ENCODE measurements at regions not wholly inside any gene's neighbourhood (a gene's known extent, or its start where the extent isn't known, plus 50 kb on each side); places are given as distances from the start of the nearest gene placed in this dataset.

DNA sequence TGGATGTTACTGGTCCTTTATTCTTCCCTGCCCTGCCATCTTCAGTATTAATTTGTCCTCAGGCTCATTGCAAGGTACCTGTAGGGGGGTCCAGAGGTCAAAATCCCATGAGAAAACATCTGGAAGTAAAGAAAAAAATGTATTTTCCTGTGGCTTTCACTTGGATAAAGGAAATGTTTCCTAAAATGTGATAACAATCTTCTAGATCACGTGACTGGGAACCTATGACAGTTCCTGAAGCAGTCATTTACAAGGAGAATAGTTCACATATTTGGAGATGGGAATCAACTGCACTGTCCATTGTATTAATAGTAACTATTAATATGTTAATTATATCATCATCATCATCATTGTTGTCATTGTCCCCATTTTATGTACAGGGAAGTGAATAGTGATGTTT is 915.1 kb upstream of the EEF2KMT start:
- DNase-seq (ENCODE audit: low read depth, low spot score): no peak

DNA sequence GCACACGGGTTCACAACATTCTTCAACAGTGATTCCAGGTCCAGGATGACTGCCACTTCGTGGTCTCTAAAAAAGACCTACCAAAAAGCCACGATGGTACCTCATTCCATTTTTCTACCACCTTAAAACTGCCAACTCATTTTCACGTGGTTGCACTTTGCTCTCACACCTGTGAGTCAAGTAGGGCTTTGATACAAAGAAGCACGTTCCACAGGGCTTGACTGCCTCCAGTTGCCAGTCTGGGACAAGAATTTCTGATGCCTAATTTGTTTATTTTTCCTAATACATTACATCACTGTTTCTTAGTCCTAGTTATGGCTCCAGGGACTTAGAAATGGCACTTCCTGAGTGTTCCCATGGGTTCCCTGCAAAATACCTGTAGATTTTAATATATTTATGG is 911.6 kb upstream of the EEF2KMT start:
- no peak for DNase-seq (ENCODE audit: low read depth, low spot score)

GRCh38 chr16:6008670-6009069 is 911.1 kb upstream of the EEF2KMT start:
- DNase-seq (ENCODE audit: low read depth, low spot score): no peak

DNA sequence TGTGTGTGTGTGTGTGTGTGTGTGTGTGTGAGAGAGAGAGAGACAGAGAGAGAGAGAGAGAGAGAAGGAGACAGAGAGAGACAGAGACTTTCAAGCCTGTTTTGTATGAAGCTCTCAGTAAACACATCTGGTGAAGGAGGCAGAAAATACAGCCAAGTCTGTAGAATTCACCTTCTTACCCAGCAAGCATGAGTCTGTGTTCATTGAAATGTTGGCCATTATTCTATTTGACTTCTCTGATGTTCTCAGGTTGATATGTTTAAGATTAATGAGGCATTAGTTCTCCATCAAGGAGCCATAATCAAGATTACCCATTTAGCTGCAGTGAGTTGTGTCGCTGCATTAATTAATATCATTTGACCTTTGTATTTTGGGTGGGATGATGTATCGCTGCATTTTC is 895.8 kb upstream of the EEF2KMT start:
- DNase-seq (ENCODE audit: low read depth, low spot score): no peak

- no peak for DNase-seq (ENCODE audit: low read depth, low spot score)
These were observed 885.4 kb upstream of the EEF2KMT start for GRCh38 chr16:5982979-5983378.

GRCh38 chr16:5979905-5980550 is 882.4 kb upstream of the EEF2KMT start:
- DNase-seq (ENCODE audit: low read depth, low spot score): no peak

DNA sequence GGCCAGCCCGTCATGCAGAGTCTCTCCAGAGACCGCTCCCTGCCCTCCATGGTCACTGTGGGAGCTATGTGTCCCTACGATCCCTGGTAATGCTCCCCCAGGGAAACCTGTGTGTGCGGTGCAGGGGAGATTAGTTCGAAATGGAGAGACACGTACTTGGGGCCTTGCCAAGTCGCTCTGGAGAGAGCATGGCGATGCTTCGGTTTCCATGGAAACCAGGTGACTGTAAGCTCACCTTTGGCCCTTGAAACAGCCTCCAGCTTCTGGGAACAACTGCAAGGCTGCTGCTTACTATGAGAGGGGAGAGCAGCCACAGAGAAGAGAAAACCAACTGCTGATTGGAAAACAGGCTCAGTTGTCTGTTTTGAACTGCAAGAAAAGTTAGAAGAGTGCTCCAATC is 879.7 kb upstream of the EEF2KMT start:
- DNase-seq (ENCODE audit: low read depth, low spot score): no peak

GRCh38 chr16:5972747-5973146 is 875.2 kb upstream of the EEF2KMT start:
- DNase-seq (ENCODE audit: low read depth, low spot score): no peak

DNA sequence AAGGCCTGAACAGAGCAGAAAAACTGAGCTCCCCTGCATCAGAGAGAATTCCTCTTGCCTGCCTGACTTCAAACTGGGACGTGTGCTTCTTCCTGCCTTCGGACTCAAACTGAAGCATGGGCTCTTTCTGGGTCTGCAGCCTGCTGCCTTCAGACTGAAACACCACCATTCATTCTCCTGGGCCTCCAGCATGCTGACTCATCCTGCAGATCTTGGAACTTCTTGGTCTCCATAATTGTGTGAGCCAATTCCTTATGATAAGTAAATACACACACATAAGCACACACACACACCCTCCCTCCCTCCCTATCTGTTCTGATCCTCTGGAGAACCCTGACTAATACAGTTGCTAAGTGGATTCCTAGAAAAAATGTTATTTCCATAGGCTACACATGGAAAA is 874.3 kb upstream of the EEF2KMT start:
- DNase-seq (ENCODE audit: low read depth, low spot score): no peak

- DNase-seq (ENCODE audit: low read depth, low spot score): no peak
These were observed 873.5 kb upstream of the EEF2KMT start for GRCh38 chr16:5971106-5971505.

GRCh38 chr16:5966004-5966403 is 868.4 kb upstream of the EEF2KMT start:
- DNase-seq (ENCODE audit: low read depth, low spot score): no peak

DNA sequence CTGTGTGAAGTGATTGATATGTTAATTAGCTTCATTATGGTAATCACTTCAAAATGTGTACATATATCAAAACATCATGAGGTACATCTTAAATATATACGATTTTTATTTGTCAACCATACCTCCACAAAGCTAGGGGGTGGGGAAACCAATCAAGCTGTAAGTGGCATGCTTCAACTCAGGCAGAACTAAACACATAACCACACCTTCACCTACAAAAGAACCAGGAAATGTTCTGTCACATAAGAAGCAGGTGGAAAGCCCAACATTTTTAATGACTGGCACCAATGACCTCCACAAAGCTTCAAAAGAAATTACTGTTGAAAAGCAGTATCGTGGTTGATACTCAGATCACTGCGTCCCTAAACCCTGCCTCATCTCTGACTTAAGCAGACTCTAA is 867.7 kb upstream of the EEF2KMT start:
- DNase-seq (ENCODE audit: low read depth, low spot score): no peak

DNA sequence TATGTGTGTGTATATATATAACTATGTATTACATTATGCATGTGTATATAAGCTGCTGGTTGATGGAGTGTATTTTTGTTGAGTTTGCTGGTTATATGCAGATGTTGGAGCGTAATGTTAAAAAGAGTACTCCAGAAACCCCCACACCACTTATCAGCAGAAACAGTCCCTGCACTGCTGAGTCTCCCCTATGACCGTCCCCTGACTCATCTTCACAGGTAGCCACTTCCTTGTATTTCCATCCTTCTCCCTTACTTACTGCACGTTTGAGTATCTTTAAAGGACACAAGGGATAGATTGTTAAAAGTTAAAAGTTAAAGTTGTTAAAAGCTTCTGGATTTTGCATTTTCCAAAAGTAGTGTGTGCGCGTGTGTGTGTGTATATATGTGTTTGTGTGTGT is 853.9 kb upstream of the EEF2KMT start:
- no peak for DNase-seq (ENCODE audit: low read depth, low spot score)

- DNase-seq (ENCODE audit: low read depth, low spot score): peak; percentile 56
These were observed 847.4 kb upstream of the EEF2KMT start for GRCh38 chr16:5944971-5945370.

- DNase-seq (ENCODE audit: low read depth, low spot score): no peak
These were observed 841.0 kb upstream of the EEF2KMT start for GRCh38 chr16:5938607-5939006.

DNA sequence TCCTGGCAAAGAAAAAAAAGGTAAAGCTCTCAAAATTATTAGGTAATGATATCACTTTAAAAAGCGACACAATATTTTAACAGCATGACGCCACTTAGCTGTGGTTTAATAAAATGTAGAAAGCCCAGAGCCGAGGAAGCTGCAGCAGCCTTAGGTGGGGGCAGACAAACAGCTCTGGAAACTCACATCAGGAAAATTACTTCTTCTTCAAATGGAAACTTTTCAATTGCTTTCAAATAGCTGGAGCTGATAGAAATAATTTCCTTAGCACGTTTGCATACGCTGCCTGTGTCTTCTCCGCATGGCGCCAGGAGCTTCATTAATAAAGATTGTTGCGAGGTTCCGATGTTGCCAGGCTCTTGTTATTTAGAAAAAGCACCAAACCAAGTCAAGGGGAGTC is 835.3 kb upstream of the EEF2KMT start:
- DNase-seq (ENCODE audit: low read depth, low spot score): no peak

DNA sequence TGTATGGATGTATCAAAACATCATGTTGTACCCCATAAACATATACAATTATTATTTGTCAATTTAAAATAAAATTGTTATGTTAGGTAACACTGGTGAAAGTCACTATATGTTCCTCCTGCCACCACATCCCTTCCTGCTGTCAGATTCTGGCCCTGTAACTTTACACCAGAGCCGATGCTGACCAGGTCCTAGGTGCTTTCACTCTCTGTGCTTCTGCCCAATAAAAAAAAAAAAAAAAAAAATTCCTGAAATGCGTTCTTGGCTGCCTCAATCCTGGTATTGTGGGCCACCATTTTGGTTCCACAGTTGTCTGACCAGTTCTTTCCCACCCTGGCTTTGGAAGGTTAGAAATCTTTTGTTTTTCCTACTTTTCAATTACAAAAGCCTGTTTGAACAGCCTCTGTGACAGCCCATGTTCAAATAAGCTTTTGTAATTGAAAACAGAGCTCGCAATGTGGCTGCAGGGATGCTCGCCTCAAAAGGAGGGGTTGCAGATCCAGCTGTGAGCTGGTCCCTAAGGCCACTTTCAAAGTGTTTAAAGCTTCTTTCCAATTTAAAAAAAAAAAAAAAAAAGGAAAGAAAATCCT is 831.0 kb upstream of the EEF2KMT start:
- no peak for DNase-seq (ENCODE audit: low read depth, low spot score)

- no peak for DNase-seq (ENCODE audit: low read depth, low spot score)
These were observed 828.3 kb upstream of the EEF2KMT start for GRCh38 chr16:5925850-5926249.

DNA sequence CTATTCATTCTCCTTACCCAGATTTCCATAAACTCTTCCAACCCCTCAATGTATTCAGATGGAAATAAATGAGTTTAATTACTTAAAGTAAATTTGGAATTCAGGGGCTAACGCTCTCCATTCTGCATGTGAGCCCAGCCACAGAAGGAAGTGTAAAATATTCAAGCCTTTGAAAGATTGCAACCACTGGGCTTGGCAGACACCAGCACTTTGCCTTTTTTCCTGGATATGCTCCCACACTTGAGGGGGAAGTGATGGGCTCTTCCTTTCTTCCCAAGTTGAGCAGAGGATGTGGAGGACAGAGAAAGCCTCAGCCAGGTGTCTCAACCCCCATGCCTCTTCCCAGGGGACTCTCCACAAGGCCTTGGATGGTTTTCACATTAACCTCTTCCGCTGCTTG is 825.1 kb upstream of the EEF2KMT start:
- no peak for DNase-seq (ENCODE audit: low read depth, low spot score)

DNA sequence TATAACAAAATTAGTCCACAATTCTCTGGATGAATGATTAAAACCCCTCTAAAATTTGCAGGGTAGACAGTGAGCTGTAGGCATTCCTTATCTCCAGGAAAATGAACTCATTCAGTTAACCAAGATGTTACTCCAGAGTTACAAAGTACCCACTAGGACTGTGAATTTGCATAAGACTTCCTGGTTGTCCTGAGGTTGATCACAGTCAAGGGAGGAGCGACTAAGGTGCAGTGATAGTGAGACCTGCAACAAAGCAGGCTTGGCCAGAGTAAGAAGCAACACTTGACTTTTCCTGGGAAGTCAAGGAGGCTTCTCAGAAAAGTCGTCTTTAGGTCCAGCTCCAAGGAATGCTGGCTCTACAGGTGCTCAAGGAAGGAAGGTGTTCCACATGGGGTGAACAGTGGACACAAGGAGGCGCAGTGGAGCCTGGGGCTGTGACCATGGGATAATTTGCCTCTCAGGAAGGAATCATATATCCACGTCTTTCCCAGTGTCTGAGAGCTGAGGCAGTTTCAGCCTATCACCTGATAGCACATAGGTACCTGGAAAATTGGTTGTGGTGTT is 821.1 kb upstream of the EEF2KMT start:
- no peak for DNase-seq (ENCODE audit: low read depth, low spot score)

- DNase-seq (ENCODE audit: low read depth, low spot score): no peak
These were observed 820.0 kb upstream of the EEF2KMT start for GRCh38 chr16:5917436-5918195.

GRCh38 chr16:5916711-5917191 is 819.2 kb upstream of the EEF2KMT start:
- DNase-seq (ENCODE audit: low read depth, low spot score): peak; percentile 19

DNA sequence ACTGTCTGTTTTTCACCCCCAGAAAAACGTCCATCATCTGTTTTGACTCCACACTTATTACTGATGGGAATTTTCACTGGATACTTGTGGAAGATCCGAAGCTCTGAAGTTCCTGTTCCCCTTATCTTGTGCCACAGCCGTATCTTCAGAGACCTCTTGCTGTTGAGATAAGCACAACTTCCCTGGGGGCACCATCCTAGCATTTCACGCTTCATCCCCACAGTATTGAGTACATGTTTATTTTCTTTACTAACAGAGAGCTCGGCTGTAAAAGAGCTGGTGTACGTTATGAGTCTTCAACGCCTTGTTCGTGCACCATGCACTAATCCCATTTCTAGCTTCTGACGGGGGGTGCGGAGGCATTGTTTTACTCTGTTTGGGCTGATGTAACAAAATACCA is 813.6 kb upstream of the EEF2KMT start:
- no peak for DNase-seq (ENCODE audit: low read depth, low spot score)
